ENCODE measurements at regions not wholly inside any gene's neighbourhood (a gene's known extent, or its start where the extent isn't known, plus 50 kb on each side); places are given as distances from the start of the nearest gene placed in this dataset.

- no peaks in the 10 kb centered on the region for H3F3A ChIP-seq (ENCODE audit: control insufficient read depth, insufficient read depth)
- no peaks in the 10 kb centered on the region for H3K79me2 ChIP-seq (ENCODE audit: control insufficient read depth, low read length)
- H3K4me2 ChIP-seq (ENCODE audit: low read length) = no peak overlapping the region
- TF ChIP-seq, protein P1, sequence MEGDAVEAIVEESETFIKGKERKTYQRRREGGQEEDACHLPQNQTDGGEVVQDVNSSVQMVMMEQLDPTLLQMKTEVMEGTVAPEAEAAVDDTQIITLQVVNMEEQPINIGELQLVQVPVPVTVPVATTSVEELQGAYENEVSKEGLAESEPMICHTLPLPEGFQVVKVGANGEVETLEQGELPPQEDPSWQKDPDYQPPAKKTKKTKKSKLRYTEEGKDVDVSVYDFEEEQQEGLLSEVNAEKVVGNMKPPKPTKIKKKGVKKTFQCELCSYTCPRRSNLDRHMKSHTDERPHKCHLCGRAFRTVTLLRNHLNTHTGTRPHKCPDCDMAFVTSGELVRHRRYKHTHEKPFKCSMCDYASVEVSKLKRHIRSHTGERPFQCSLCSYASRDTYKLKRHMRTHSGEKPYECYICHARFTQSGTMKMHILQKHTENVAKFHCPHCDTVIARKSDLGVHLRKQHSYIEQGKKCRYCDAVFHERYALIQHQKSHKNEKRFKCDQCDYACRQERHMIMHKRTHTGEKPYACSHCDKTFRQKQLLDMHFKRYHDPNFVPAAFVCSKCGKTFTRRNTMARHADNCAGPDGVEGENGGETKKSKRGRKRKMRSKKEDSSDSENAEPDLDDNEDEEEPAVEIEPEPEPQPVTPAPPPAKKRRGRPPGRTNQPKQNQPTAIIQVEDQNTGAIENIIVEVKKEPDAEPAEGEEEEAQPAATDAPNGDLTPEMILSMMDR (IDR thresholded peaks at IDR 0.05; ENCODE audit: low read depth, low read length, poor library complexity, severe bottlenecking) = no peak
- no peak for TF ChIP-seq EZH2phosphoT487 (IDR thresholded peaks at IDR 0.05; ENCODE audit: borderline replicate concordance, low read length)
- no peaks in the 10 kb centered on the region for H3K9me3 ChIP-seq (ENCODE audit: control insufficient read depth, insufficient read depth, low read length)
- H3K27ac ChIP-seq (ENCODE audit: low read depth, low read length) = no peak overlapping the region
- H4K20me1 ChIP-seq (ENCODE audit: control insufficient read depth, insufficient read depth, low read depth, low read length) = no peaks in the 10 kb centered on the region
- no peaks in the 10 kb centered on the region for H3K4me1 ChIP-seq (ENCODE audit: control insufficient read depth, low read length)
- no peaks in the 10 kb centered on the region for H3K27me3 ChIP-seq (ENCODE audit: control insufficient read depth, low read length)
- no peaks in the 10 kb centered on the region for H3K36me3 ChIP-seq (ENCODE audit: control insufficient read depth, low read length)
- H3K4me3 ChIP-seq (ENCODE audit: low read length) = no peak overlapping the region
- no peaks in the 10 kb centered on the region for H3K9me2 ChIP-seq (replicated peaks; ENCODE audit: control insufficient read depth, low read length)
These were observed 844.9 kb downstream of the KCNT2 start for GRCh38 chr1:195763146-195763906.

- H3K4me1 ChIP-seq (ENCODE audit: control insufficient read depth, low read length) = no peaks in the 10 kb centered on the region
- no peak overlapping the region for H3K27ac ChIP-seq (ENCODE audit: low read depth, low read length)
- no peaks in the 10 kb centered on the region for H3K9me3 ChIP-seq (ENCODE audit: control insufficient read depth, insufficient read depth, low read length)
- no peaks in the 10 kb centered on the region for H3K9me2 ChIP-seq (replicated peaks; ENCODE audit: control insufficient read depth, low read length)
- H3K4me3 ChIP-seq (ENCODE audit: low read length) = no peak overlapping the region
- no peaks in the 10 kb centered on the region for H3K36me3 ChIP-seq (ENCODE audit: control insufficient read depth, low read length)
- no peaks in the 10 kb centered on the region for H3K27me3 ChIP-seq (ENCODE audit: control insufficient read depth, low read length)
- no peaks in the 10 kb centered on the region for H4K20me1 ChIP-seq (ENCODE audit: control insufficient read depth, insufficient read depth, low read depth, low read length)
- no peak overlapping the region for H3K4me2 ChIP-seq (ENCODE audit: low read length)
- no peak for TF ChIP-seq EZH2phosphoT487 (IDR thresholded peaks at IDR 0.05; ENCODE audit: borderline replicate concordance, low read length)
- TF ChIP-seq, protein P1 (IDR thresholded peaks at IDR 0.05; ENCODE audit: low read depth, low read length, poor library complexity, severe bottlenecking) = no peak
- H3K79me2 ChIP-seq (ENCODE audit: control insufficient read depth, low read length) = no peaks in the 10 kb centered on the region
- no peaks in the 10 kb centered on the region for H3F3A ChIP-seq (ENCODE audit: control insufficient read depth, insufficient read depth)
These were observed 847.1 kb downstream of the KCNT2 start for GRCh38 chr1:195761104-195761503.

GRCh38 chr1:195756109-195756508 lies 852.1 kb downstream of the KCNT2 start:
- Histone ChIP-seq H3K79me2 (ENCODE audit: control insufficient read depth, low read length) (no peaks in the 10 kb centered on the region), H3K9me3 (ENCODE audit: control insufficient read depth, insufficient read depth, low read length) (no peaks in the 10 kb centered on the region), H3K27me3 (ENCODE audit: control insufficient read depth, low read length) (no peaks in the 10 kb centered on the region), H4K20me1 (ENCODE audit: control insufficient read depth, insufficient read depth, low read depth, low read length) (no peaks in the 10 kb centered on the region), H3K27ac (ENCODE audit: low read depth, low read length) (no peak overlapping the region), H3K4me3 (ENCODE audit: low read length) (no peak overlapping the region), H3K36me3 (ENCODE audit: control insufficient read depth, low read length) (no peaks in the 10 kb centered on the region), H3K4me1 (ENCODE audit: control insufficient read depth, low read length) (no peaks in the 10 kb centered on the region), H3F3A (ENCODE audit: control insufficient read depth, insufficient read depth) (no peaks in the 10 kb centered on the region), H3K9me2 (replicated peaks; ENCODE audit: control insufficient read depth, low read length) (no peaks in the 10 kb centered on the region), H3K4me2 (ENCODE audit: low read length) (no peak overlapping the region)
- TF ChIP-seq, protein P1 (IDR thresholded peaks at IDR 0.05; ENCODE audit: low read depth, low read length, poor library complexity, severe bottlenecking) = no peak
- no peak for TF ChIP-seq EZH2phosphoT487 (IDR thresholded peaks at IDR 0.05; ENCODE audit: borderline replicate concordance, low read length)
